ENCODE measurements at regions not wholly inside any gene's neighbourhood (a gene's known extent, or its start where the extent isn't known, plus 50 kb on each side); places are given as distances from the start of the nearest gene placed in this dataset.

DNA sequence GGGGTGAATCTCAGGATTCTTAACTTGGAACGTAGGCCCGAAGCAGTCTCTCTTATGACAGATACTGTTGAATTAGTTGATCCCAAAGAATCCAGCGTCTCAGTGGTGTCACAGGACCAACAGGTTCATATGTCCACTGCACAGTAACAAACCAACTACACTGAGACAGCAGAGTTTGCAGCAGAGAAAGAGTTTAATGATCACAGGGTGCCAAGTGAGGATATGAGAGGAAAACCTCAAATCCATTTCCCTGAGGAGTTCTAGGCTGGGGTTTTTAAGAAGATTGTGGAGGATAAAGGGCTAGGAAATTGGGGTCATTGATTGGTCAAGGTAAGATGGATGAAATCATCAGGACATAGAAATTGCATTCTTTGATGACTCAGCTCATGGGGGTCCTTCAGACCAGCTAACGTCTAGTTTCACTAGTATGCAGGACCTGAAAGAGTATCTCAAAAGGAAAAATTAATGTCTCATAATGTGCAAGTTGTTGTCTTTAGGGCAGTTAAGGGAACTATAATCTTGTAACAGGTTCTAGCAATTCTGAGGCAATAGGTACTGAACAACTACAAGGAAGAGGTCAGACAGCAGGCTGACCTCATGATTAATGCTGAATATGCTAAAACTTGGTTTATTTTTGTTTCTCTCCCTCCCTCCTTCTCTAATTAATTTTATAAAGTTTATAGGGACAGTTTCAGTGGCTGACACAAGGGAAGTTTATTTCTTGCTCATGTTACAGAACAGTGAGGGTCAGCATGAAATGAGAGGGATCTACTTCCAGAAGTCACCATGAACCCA is 310.9 kb upstream of the NEBL start:
- DNase-seq (ENCODE audit: low read depth in 2 of 2): no peak

DNA sequence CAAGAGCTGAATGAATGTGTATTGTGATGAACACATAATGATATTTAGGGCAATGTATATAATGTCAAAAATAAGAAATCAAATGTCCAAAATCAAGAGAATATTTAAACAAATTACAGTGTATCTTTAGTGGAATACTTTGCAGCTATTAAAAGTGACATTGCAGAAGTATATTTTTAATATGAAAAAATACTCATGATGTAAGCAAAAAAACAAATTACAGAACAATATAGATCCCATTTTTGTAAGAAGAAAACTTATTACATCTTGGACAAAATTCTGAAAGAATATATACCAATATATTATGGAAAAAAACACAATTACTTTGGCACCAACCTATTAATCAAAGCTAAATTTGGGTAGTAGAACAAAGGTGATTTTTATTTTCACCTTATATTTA is 308.2 kb upstream of the NEBL start:
- DNase-seq (ENCODE audit: low read depth in 2 of 2): no peak

DNA sequence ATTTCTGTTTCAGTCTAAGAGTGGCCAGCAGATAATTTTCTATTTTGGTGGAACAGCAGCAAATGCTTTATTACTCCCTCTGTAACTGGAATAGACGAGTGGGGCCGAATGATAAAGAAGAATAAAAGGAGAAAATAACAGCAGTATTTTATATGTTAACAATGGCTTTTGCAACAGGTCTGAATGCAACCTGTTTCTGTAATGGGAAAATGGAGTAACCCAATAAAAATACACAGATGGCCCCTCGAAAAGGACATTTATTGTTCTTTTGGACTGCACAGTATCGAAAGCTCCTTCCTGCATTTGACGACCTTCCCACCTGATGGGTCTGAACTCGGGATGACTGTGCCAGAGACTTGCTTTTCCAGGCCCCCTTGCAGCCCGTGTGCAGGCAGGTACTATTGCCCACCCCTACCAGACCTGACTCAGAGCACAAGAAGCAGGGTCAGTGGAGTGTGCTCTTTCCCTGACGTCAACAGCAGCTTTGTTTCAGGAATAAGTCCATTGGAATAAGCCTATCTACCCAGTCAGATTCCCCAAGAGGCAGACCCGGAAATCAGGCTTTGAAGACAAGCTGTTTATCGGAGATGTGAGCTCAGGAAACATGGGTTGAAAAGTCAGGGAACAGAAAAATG is 306.5 kb upstream of the NEBL start:
- no peak for DNase-seq (ENCODE audit: low read depth in 2 of 2)

DNA sequence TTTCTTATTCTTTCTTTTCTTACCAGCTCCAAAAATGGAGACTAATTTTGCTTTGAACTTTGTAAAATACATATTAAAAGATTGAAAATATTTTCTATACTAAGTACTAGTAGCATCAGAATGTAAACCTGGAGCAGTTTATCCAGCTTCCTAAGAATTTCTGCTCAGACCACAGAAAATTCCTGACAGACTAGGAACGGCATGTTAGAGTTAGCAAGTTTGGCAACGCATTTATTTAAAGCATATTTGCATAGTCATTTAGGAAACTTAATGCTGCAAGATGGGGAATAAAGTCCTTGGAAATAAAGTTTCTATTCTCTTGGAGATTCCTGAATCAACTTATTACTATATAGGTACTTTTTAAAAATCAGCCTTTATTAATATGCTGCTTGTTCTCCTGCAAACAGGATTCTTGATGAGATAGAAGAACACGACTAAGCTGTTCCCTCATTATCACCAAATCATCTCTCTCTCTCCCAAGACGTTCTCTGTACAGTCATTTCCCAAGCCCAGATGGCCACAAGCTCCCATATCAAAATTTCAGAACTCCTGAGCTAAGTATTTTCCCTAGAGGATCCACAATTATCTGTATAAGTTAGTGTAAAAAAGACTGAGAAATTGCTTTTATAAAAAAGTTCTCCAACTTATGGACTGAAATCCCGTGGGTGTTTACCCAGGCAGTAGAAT is 305.8 kb upstream of the NEBL start:
- no peak for DNase-seq (ENCODE audit: low read depth in 2 of 2)

DNA sequence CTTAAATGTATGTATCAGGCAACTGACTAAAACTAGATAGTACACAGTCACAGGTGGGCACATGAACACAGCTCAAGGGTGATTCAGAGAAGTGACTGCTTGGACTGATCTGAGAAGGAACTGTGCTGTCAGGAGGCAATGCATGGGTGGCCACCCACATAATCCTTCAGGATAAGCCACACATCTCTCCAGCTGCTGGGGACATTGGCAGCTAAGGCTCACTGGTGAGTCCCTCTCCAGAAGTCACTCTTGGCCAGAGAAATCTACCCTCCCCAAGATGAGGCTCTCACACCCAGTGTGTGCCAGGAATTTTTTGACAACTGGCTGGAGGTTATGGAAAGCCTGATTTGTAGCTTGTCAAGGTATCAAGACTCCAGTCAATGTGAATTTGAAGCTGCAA is 302.4 kb upstream of the NEBL start:
- no peak for DNase-seq (ENCODE audit: low read depth in 2 of 2)

DNA sequence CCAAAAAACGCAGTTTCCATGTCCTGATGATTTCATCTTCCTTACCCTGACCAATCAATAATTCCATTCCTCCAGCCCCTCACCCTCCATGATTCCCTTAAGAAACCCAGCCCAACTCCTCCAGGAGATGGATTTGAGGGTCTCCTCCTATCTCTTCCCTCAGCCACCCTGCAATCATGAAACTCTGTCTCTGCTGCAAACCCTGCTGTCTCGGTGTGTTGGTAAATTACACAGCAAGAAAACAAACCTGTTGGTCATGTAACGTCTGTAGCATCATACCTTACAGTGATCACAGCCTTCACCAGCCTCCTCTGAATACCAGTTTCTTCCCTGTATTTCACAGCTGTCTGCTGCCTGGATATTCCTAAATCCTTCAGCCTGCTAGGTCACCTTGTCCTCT is 300.7 kb upstream of the NEBL start:
- DNase-seq (ENCODE audit: low read depth in 2 of 2): no peak

DNA sequence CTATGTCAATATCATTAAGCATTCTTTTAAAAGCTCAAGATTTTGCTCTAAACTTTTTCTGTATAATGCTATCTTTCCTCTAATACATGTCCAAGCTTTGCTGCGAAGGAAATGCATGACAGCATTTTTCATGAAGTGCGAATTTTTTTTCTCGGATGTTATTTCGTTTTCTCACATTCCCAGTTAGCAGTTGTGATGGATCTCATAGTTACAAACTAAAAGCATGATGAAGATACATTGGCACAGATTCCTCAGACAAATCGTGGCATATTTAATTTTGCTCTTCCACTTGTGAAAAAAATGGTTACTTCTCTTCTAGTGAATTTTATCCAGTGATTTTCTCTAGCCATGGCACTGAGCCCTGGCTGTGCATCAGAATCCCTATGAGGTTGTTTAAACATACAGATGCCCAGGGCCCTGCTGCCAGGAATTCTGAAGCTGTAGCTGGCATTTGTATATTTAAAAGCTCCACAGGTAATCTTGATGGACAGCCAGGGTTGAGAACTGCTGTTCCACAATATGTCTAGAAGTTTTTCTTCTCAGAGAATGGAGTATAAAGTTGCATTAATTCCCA is 299.8 kb upstream of the NEBL start:
- DNase-seq (ENCODE audit: low read depth in 2 of 2): no peak

DNA sequence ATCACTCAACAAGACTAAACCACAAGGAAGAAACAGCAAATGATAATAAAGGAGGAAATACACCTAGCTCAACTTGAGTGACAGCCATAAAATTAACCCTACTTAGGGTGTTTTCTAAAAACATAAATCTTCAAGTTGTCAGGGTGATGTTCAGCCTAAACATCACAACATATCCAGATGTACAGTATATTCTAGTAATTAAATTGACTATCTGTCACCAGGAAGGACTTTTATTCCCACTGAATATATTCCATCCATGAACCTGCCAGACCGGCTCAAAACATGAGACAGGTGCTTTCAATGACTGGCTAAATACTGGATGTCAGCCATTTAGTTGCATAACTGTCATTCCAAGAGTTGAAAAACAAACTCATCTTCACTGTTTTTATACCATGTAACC is 298.1 kb upstream of the NEBL start:
- no peak for DNase-seq (ENCODE audit: low read depth in 2 of 2)

DNA sequence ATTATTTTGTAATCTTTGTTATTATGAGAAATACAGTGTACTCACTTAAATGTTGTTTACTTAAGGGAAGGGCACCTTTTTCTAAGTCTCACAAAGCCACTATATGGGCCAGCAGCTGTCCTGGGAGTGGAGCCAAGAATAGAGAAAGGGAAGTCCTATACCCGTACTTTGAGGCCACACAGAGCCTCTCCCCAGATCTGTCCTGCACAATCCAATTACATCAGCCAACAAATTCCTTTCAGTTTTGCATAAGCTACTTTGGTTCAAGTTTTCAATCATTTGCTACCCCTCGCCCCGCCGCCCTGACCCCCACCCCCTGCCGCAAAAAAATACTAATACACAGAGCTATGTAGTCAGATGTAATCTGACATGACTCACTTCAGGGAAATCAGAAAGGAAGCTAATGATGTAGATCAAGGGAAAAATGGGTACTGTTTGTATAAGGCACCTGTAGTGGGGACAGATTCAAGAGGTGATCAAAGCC is 297.4 kb upstream of the NEBL start:
- DNase-seq (ENCODE audit: low read depth in 2 of 2): no peak

DNA sequence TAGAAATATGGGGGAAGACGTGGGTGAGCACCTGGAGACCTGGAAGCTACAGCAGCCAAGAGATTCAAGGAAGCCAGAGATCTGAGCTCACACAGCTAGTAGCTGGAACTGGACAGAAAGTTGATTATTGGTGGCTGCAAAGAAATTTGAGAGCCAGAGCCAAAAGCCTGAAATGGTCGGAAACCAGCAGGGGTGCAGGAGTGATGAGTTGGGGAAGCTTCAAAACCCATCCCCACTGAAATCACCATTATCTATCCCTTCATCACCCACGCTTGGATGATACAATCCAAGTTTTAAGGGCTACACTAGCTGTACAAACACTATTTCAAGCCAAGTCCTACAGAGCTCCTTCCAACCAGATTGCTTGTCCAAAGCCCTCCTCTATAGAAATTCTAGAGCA is 296.1 kb upstream of the NEBL start:
- DNase-seq (ENCODE audit: low read depth in 2 of 2): no peak

DNA sequence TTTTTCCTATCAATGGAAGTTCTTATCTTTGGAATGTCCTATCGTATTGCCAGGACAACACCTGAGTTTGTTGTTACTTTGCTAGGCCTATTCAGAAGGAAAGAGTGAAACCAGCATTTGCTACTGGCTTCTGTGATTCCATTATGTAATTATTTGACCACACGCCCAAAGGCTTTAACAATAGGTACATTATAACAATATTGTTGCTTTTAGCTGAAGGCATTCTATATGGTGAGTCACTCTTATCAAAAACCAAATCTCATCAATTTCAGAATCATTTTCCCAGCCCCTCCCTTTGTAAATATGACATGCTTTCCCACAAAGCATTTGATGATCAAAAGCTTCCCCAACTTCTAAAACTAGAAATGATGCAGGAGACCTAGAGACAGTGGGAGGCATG is 294.4 kb upstream of the NEBL start:
- DNase-seq (ENCODE audit: low read depth in 2 of 2): no peak

DNA sequence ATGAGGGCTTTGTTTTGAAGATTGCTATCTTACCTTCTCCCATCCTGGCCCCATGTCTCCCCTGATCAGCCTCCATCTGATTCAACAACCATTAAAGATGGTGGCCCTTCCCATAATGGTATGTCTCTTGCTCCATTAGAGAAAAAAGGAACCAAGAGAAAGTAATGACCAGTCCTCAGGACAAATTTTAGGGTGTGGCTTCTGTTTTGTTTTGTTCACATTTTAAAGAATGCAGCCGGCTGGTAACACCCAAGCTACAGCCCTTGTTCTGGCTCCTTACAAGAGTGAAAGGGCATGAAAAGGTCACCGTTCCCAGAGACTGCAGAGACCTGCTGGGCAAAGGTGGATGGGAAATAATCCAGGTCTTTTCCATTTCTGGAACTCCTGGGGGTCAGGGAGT is 287.9 kb upstream of the NEBL start:
- no peak for DNase-seq (ENCODE audit: low read depth in 2 of 2)

DNA sequence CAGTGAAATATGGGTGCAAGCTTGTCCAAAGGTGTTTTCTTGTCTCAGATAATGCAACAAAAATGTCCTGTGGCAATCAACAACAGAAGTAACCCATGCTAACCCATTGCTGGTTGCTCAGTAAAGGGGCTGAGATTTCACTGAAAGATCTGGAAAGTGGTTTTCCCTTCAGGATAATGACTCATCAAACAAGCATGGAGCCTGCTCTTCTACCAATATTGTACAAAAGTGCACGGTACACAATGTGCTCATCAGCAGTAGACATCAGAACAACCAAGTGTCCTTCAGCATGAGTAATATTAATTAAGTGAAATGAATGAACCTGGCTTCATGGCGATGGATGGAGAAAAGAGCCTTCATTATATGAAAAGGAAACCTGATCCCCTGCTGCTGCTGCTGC is 287.1 kb upstream of the NEBL start:
- DNase-seq (ENCODE audit: low read depth in 2 of 2): no peak

DNA sequence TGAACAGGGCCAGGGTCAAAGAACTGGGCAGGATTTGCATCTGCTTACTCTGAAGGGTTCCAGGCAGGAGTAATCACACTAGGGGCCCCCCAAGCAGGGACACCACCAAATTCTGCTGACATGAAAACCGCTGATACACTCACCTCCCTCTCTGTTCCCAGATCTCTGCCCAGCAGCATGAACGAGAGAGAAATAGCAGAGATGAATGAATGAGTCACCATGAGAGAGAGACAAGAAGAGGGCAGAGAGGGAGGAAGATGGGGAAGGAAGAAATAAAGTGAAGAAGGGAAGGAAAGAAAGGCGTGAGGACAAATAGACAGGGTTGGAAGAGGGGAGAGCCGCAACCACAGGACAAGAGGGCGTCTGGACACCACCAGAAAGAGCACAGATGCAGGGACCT is 285.9 kb upstream of the NEBL start:
- no peak for DNase-seq (ENCODE audit: low read depth in 2 of 2)

DNA sequence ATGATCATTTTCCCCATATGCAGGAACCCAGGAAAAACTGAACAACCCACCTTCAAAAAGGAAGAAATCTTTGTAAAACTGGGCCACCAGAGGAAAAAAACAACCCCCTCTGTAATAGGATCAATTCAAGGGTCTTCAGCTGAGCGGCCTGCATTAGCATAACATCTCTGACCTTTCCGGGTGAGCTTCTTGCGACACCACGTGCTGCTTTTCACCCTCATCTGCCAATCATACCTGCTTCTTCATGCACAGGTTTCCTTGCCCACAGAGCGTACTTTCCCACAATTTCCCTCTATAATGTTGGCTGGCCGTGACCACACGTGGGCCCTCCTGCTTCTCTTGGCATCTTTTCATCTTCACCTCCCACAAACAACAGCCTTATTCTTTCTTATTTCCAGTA is 284.3 kb upstream of the NEBL start:
- DNase-seq (ENCODE audit: low read depth in 2 of 2): no peak

DNA sequence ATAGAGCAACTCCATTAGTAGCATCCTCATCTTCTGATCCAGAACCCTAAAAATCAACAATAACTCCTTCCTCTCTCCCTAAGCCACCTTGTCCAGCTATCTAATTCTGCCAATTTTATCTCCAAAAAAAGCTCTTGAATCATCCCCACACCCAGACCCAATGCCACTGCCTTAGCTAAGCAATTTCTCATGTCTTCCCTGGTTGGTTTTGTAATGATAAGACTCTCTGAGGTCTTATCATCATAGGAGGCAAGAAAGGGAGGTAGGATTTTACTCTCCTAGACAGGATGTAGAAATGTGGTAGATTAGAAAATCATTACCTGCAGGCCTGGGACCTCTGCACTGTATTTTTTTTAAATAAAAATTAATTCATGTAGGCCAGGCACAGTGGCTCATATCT is 283.5 kb upstream of the NEBL start:
- no peak for DNase-seq (ENCODE audit: low read depth in 2 of 2)

DNA sequence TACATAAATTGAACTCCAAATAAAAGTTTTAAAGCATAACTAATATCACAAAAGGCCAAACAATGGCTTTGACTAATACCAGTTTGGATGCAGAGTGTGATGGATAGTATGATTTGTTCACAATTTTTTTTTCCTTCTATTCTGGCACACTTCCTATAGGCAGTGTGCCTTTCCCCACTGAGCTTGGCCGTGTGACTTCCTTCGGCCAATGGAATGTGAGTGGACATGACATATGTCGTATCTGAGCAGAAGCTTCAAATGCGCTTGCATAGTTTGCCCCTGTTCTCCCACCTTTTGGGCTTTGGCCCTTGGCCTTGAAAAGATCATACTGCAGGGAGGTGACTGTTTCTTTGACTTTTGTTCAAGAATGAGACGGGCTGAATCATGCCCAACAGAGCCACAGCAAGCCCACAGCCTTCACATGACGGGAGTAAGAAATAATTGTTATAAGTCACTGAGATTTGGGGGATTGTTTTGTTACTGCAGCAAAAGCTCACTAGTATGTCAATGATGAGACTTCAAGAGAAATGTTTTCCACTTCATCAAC is 279.9 kb upstream of the NEBL start:
- no peak for DNase-seq (ENCODE audit: low read depth in 2 of 2)

DNA sequence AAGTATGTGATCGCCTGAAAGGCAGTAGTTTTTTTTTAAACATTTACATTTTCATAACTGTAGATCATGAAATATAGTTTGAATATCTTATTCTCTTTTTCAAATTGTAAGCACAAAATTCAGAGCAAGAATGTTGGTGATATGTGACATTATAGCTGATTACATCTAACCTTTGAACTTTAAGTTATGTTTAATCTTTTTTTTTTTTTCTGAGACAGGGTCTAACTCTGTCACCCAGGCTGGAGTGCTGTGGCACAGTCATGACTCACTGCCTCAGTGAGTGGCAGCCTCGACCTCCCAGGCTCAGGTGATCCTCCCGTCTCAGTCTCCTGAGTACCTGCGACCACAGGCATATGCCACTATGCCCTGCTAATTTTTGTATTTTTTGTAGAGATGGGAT is 278.7 kb upstream of the NEBL start:
- DNase-seq (ENCODE audit: low read depth in 2 of 2): no peak

DNA sequence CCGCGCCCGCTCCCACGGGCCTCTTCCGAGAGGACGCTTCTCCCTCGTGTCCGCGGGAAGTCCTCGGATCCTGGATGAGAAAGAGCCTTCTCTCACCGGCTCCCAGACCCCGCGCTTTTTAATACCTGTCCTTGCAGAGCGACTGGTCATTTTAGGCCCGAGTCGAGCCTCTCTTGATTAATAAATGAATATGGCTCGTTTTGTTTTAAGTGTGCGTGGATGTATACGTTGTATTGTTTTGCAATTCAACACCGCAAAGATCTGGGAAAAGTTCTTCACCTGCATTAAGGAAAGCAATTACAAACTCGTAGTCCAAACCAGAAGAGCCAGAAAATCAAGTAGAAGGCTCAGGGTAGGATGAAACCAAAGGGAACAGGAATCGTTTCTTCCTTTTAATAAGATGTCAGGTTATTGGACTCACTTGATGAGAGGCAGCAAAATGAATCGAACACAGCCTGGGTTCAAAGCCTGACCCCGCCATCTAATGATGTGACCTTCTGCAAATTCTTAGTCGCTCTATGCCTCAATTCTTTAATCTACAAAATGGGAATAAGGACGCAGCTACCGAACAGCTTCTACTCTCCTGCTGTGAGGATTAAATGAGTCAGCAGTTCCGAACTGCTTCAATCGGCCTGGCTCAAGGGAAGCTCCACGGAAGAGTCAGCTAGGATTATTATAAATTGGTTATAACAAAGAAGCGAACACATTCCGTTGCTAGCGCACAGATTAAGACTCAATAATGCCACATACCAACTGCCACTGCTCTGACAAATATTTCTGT is 277.8 kb upstream of the NEBL start:
- DNase-seq (ENCODE audit: low read depth in 2 of 2): no peak

DNA sequence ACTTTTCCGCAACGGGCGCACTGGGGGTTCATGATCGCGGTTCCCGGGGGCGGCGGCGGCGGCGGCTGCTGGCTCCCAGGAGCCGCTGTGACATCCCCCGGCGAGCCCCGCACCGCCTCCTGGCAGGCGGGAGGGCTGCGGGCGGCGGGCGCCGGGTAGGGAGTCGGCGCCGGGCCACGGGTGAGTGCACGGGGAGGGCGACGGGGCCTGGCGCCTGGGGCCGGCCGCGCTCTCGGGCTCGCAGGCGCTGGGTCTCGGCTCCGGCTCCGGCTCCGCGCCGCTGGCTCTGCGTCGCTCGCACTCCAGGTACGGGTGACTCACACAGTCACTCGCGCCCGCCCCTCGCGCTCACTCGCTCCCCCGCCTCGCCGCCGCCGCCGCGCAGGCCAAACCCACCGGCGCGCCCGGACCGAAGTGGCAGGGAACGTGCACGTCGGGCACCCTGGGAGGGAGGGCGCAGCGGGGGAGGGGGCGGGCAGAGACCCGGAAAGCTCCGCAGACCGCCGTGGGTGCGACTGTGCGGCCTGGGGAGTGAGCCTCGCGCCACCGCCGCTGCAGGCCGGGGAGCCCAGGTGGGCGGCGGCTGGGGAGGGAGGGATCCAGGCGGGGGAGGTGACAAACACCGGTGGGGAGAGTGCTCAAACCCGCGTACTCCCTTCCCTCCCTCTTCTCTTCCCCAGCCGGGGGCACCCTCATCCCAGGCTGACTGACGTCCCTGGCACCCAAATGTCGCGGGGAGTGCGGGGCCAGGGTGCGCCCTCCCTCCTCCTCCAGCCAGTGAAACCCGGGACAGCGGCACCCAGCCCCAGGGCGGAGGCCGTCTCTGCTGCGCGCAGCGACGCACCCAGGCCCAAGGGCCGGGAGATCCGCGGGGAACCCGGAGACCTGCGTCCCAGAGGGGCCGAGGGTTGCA is 276.9 kb upstream of the NEBL start:
- DNase-seq (ENCODE audit: low read depth in 2 of 2): peak; percentile 20 to 26

Measured in stimulated activated CD8-positive, alpha-beta memory T cell treated with anti-CD3 and anti-CD28 coated beads, Interleukin-2, amount 100 ng/mL, for 48 hours (primary cell).